ENCODE measurements at regions not wholly inside any gene's neighbourhood (a gene's known extent, or its start where the extent isn't known, plus 50 kb on each side); places are given as distances from the start of the nearest gene placed in this dataset.
A peak's percentile ranks its signal among the peaks of the same experiment; 100 is the strongest.

GRCh38 chr9:115210699-115211098, 92.7 kb upstream of the TNC start:
- DNase-seq, result no peak

GRCh38 chr9:115211413-115212124, 93.6 kb upstream of the TNC start:
- no peak for DNase-seq

- no peak for DNase-seq
Observed at GRCh38 chr9:115212125-115212605, 94.2 kb upstream of the TNC start.

GRCh38 chr9:115212832-115213231, 94.9 kb upstream of the TNC start:
- no peak for DNase-seq

GRCh38 chr9:115213818-115214334, 95.9 kb upstream of the TNC start:
- no peak for DNase-seq

- no peak for DNase-seq
Observed at GRCh38 chr9:115216873-115217272, 98.9 kb upstream of the TNC start.

GRCh38 chr9:115220319-115221005, 102.5 kb upstream of the TNC start:
- no peak for DNase-seq

GRCh38 chr9:115223471-115223870, 105.5 kb upstream of the TNC start:
- DNase-seq, result no peak

- DNase-seq, result no peak
Observed at GRCh38 chr9:115225459-115226116, 107.6 kb upstream of the TNC start.

- no peak for DNase-seq
Observed at GRCh38 chr9:115226152-115226551, 108.2 kb upstream of the TNC start.

GRCh38 chr9:115229496-115229895, 111.5 kb upstream of the TNC start:
- no peak for DNase-seq

GRCh38 chr9:115230924-115231515, 113.1 kb upstream of the TNC start:
- no peak for DNase-seq

- no peak for DNase-seq
Observed at GRCh38 chr9:115232181-115232774, 114.3 kb upstream of the TNC start.

- no peak for DNase-seq
Observed at GRCh38 chr9:115234094-115234493, 116.1 kb upstream of the TNC start.

- DNase-seq, result no peak
Observed at GRCh38 chr9:115235221-115235620, 117.3 kb upstream of the TNC start.

GRCh38 chr9:115237385-115237998, 119.5 kb upstream of the TNC start:
- no peak for DNase-seq

GRCh38 chr9:115240676-115241075, 122.7 kb upstream of the TNC start:
- DNase-seq, result no peak

GRCh38 chr9:115241641-115242040, 123.7 kb upstream of the TNC start:
- DNase-seq, result no peak

GRCh38 chr9:115249488-115249887, 131.5 kb upstream of the TNC start:
- DNase-seq, result no peak

- peak; percentile 45 for DNase-seq
Observed at GRCh38 chr9:115250621-115251032, 132.7 kb upstream of the TNC start.

- DNase-seq, result peak; percentile 73
Observed at GRCh38 chr9:115254287-115255180, 136.6 kb upstream of the TNC start.

Measured in right forelimb (tissue), 1 donor.